Esophagus squamous epithelium (tissue), 4 donors: ENCODE measurements at regions not wholly inside any gene's neighbourhood (a gene's known extent, or its start where the extent isn't known, plus 50 kb on each side); places are given as distances from the start of the nearest gene placed in this dataset.
"Not testable (repeated sequence)": the region's sequence is repeated elsewhere in the genome, so short reads cannot be mapped to it uniquely, and the experiment has no call there.

Experiments used
- CTCF ChIP-seq, 6 experiments: fragments of 450-650 bp in 4 of 6; fragments of 200-600 bp in 2 of 6; sonication (generic) in 2 of 6; IDR thresholded peaks; one replicate each; pipeline ENCODE4 v1.5.1; 2016 to 2019; ENCODE audit warnings: antibody characterized with exemption in 6 of 6, mild to moderate bottlenecking in 4 of 6, moderate library complexity in 4 of 6
- POLR2A ChIP-seq, 4 donors: fragments of 450-650 bp; IDR thresholded peaks; one replicate each; pipeline ENCODE4 v1.6.1; 2017; ENCODE audit warnings: antibody characterized with exemption in 4 of 4, mild to moderate bottlenecking in 4 of 4, moderate library complexity in 3 of 4

GRCh38 chr10:38354410-38354809 lies 260.3 kb downstream of the ZNF37A start:
- TF ChIP-seq CTCF, POLR2A (IDR thresholded peaks at IDR 0.05): not testable (repeated sequence)
